NCI-H460 (cell line): ENCODE measurements at regions not wholly inside any gene's neighbourhood (a gene's known extent, or its start where the extent isn't known, plus 50 kb on each side); places are given as distances from the start of the nearest gene placed in this dataset.
"Not testable (repeated sequence)": the region's sequence is repeated elsewhere in the genome, so short reads cannot be mapped to it uniquely, and the experiment has no call there.

Experiments used
- DNase-seq: peaks from one replicate; pipeline ENCODE4 v3.0.0-alpha.2; 2016; ENCODE audit warnings: low read depth; ENCODE audit errors: extremely low read depth

GRCh38 chr9:118677936-118678653 is 691.1 kb downstream of the BRINP1 start:
- DNase-seq, result not testable (repeated sequence)

DNA sequence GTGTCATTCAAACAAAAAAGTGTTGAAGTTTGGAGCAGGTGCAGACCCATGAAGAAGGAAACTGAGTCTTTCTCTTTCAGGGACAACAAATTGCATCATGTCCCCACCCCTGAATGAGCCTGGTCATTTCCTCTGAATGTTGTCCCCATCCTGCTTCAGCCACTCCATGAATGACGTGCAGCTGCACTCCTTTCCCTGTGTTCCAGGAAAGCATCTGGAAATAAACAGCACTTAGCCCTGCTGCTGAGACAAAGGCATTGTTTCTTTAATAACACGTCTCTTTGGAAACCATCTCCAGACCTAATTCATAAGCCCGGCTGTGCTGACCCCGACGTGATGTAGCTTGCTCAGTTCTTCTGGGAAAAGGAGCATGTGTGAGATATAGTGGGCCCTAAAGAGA is 682.3 kb downstream of the BRINP1 start:
- DNase-seq, result no peak

- no peak for DNase-seq
These were observed 680.0 kb downstream of the BRINP1 start for GRCh38 chr9:118689280-118689679.

DNA sequence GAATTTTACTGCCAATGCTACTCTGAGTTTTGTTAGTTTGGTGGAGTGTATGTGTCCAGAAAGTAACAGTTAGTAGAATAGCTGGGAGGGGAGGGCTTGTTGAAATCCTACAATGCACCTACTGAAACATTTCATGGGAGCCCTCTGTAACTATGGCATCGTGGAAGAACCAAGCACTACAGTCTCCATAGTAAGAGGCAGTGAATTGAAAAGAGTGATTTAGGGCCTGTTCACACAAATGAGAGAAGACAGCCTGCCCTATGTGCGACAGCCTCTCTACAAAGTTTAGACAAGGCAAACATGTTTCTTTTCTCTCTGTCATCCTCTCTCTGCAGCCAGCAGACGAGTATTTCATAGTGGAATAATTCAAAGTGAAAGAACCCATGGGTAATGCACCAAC is 676.6 kb downstream of the BRINP1 start:
- no peak for DNase-seq

DNA sequence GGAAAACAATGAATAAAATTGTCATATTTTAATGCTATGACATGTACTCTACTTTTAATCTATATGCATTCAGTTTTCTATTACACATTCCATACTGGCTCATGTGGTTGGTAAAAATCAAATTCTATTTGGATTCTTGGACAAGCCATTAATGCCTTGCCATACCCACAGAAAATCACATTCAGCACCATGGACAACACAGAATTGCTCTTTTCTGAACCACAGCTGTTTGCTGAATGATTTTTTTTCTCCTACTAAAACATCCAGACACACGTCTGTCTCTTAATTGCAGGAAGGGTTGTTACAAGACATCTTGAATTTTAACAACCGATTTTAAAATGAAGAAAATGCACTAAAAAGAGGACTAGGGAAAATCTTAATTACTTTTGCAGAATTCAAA is 675.6 kb downstream of the BRINP1 start:
- no peak for DNase-seq

DNA sequence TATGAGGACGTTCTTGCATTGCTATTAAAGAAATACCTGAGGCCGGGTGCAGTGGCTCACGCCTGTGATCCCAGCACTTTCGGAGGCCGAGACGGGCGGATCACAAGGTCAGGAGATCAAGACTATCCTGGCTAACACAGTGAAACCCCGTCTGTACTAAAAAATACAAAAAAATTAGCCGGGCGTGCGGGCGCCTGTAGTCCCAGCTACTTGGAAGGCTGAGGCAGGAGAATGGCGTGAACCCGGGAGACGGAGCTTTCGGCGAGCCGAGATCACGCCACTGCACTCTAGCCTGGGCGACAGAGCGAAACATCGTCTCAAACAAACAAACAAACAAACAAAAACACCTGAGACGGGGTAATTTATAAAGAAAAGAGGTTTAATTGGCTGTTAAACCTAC is 674.0 kb downstream of the BRINP1 start:
- DNase-seq, result not testable (repeated sequence)

DNA sequence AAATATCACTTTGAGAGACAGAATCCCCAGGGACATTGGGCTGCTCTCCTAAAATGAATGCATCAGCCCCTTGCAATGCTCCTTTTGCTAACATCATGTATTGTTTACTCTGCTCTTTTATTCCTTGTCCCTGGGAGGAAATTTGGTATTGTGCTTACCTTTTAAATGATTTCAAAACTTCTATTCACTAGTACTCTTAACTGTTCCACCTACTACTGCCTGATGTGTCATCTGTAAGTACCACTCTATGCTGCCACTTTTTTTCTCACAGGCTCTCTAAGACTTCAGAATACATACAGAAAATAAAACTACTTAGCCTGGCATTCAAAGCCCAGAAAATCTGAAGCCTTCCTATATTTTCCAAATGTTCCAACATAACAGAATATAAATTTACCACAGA is 667.2 kb downstream of the BRINP1 start:
- no peak for DNase-seq

DNA sequence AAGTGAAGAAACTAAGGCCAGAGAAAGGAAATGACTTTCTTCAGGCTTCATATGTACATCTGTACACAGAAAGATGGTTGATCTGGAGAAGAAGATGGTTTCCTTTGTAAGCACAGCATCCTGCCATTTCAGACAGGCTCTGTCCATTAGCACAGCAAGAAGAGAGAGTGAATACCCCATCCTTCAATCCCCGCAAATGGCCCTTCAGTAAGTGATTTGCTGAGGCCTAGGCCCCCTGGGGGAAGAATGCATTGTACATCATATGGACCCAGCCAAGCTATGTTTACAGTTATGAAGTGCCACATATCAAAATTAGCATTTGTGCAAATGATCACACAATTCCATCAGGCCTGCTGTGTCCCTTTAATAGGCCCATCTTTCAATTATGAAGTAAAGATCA is 657.4 kb downstream of the BRINP1 start:
- no peak for DNase-seq

DNA sequence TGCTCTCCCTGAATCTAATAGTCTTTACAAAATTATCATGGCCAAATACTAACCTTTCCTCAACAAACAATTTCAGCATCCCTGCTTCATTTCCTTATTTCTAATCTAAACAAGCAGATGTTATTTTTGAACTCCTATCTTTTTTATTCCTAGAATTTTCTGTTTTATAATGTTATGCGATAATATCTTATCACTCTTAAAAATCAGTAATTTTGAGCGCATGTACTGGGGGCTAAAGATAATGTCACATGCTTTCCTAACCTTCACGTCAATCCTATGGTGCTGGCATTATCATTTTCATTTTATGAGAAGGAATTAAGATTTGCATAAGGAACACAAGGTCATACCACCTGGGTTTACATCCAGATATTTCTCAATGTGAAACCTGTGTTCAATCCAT is 648.0 kb downstream of the BRINP1 start:
- DNase-seq, result no peak

DNA sequence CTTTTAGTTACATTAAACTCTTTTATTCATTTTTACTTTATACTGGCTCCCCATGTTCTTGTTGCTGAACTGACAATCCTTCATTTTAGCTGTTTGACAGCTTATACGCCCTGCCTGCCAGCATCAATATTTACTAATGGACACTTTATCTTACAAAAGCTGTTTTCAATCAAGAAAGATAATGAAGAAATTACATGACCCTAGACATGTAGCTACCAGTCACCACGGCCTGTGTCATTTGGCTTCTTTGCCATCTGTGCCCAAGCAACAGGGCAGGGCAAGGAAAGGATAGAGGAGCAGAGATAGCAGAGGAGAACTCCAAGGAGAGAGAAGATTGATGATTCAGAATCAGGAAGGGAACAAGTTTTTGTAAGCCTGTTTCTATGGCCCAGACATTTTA is 647.3 kb downstream of the BRINP1 start:
- no peak for DNase-seq

- DNase-seq, result no peak
These were observed 639.3 kb downstream of the BRINP1 start for GRCh38 chr9:118729981-118730380.

GRCh38 chr9:118732998-118733397 is 636.2 kb downstream of the BRINP1 start:
- no peak for DNase-seq

- no peak for DNase-seq
These were observed 634.5 kb downstream of the BRINP1 start for GRCh38 chr9:118734696-118735095.

DNA sequence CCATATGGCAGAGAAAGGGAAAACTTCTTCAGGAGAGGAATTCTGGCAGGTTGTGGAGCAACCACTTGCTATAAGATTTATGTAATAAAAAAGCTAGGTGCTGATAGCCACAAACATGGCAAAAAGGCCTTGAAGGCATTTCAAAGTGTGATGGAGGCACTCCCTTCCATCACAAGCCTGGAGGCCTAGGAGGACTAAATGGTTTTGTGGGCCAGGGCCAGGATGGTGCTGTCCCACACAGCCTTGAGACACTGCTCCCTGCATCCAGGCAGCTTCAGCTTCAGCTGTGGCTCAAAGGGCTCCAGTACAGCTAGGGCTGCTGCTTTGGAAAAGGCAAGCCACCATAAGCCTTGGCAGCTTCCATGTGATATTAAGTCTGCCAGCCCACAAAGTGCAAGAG is 632.8 kb downstream of the BRINP1 start:
- DNase-seq, result no peak

GRCh38 chr9:118751077-118751847 is 618.0 kb downstream of the BRINP1 start:
- DNase-seq, result no peak

GRCh38 chr9:118751848-118752223 is 617.4 kb downstream of the BRINP1 start:
- DNase-seq, result no peak

GRCh38 chr9:118761016-118761790 is 608.0 kb downstream of the BRINP1 start:
- no peak for DNase-seq

DNA sequence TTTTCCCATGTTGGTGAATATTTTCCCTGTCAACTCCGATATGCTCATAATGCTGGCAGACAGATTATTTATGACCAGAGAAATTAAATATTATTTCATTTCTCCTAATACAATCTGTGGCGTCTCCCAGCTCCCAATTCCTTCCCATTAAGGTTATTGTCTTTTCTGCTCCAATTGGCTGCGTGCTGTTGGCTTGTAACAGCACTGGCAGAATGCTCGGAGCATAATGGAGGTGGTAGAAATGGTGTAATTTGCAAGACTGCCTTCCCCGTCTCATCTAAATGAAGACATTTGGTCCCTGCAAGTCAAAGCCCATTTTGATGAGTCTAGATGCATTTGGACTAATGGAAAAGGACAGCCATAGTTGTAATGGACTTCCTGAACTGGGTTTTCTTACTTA is 601.7 kb downstream of the BRINP1 start:
- no peak for DNase-seq

- DNase-seq, result no peak
These were observed 586.3 kb downstream of the BRINP1 start for GRCh38 chr9:118782790-118783463.

GRCh38 chr9:118784033-118784432 is 585.2 kb downstream of the BRINP1 start:
- DNase-seq, result no peak

DNA sequence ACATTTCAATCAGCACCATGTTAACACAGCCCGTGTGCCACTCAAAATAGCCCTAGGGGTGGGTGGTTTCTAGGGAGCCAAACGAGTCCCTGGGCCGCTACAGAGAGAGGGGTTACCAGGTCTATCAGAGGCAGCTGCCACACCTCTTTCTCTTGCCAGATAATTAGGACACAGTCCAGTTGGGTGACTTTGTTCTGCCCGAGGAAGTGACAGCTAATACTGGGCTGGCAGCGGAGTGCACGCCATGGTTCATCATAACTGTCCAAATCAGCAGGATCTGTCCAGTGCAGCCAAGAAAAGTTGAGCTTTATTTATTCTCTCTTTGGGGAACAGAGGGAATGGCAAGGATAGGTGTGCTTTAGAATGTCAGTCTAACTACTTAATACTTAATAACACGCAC is 583.8 kb downstream of the BRINP1 start:
- no peak for DNase-seq
